Glutamatergic neuron (in vitro differentiated cells): ENCODE measurements at regions not wholly inside any gene's neighbourhood (a gene's known extent, or its start where the extent isn't known, plus 50 kb on each side); places are given as distances from the start of the nearest gene placed in this dataset.
A peak's percentile ranks its signal among the peaks of the same experiment; 100 is the strongest.

ENCODE experiments used
- DNase-seq: peaks from one replicate; pipeline ENCODE4 v3.0.0; 2022
- H3K27ac Mint-ChIP-seq: one replicate; pipeline ENCODE4 v1.8.0; 2020; ENCODE audit warnings: mild to moderate bottlenecking, mixed read lengths, inconsistent platforms; ENCODE audit not compliant: unreplicated experiment
- H3K27me3 Mint-ChIP-seq: one replicate; pipeline ENCODE4 v1.8.0; 2020; ENCODE audit warnings: mild to moderate bottlenecking, moderate library complexity, mixed read lengths, inconsistent platforms; ENCODE audit not compliant: unreplicated experiment
- H3K36me3 Mint-ChIP-seq: one replicate; pipeline ENCODE4 v1.8.0; 2020; ENCODE audit warnings: mild to moderate bottlenecking, mixed read lengths, inconsistent platforms; ENCODE audit not compliant: unreplicated experiment
- H3K4me1 Mint-ChIP-seq: one replicate; pipeline ENCODE4 v1.8.0; 2020; ENCODE audit warnings: mild to moderate bottlenecking, low read depth, mixed read lengths, inconsistent platforms; ENCODE audit not compliant: unreplicated experiment
- H3K4me3 Mint-ChIP-seq: one replicate; pipeline ENCODE4 v1.8.0; 2020; ENCODE audit warnings: mild to moderate bottlenecking, mixed read lengths, inconsistent platforms; ENCODE audit not compliant: unreplicated experiment
- H3K9me3 Mint-ChIP-seq: one replicate; pipeline ENCODE4 v1.8.0; 2020; ENCODE audit warnings: mild to moderate bottlenecking, moderate library complexity, mixed read lengths, inconsistent platforms; ENCODE audit not compliant: unreplicated experiment
- CTCF ChIP-seq: fragments of 200-600 bp; sonication (generic); IDR thresholded peaks from one replicate; pipeline ENCODE4 v1.5.0; 2021; ENCODE audit not compliant: partially characterized antibody, unreplicated experiment

GRCh38 chr12:59193476-59194050 is 273.3 kb upstream of the LRIG3 start:
- H3K36me3 Mint-ChIP-seq = no peaks in the 10 kb centered on the region
- DNase-seq = no peak
- H3K27me3 Mint-ChIP-seq = no peaks in the 10 kb centered on the region
- no peak overlapping the region for H3K4me3 Mint-ChIP-seq
- no peaks in the 10 kb centered on the region for H3K4me1 Mint-ChIP-seq
- H3K9me3 Mint-ChIP-seq = no peaks in the 10 kb centered on the region
- no peak for TF ChIP-seq CTCF
- H3K27ac Mint-ChIP-seq = no peak overlapping the region

- Mint-ChIP-seq H3K4me1 (no peaks in the 10 kb centered on the region), H3K9me3 (no peaks in the 10 kb centered on the region)
Observed at GRCh38 chr12:59191372-59191771, 271.1 kb upstream of the LRIG3 start.

GRCh38 chr12:59186451-59186850 is 266.1 kb upstream of the LRIG3 start:
- Mint-ChIP-seq H3K9me3 (no peaks in the 10 kb centered on the region), H3K36me3 (no peaks in the 10 kb centered on the region), H3K4me1 (peaks cover 2% of the 10 kb centered on the region), H3K4me3 (no peak overlapping the region), H3K27me3 (no peaks in the 10 kb centered on the region), H3K27ac (no peak overlapping the region)
- no peak for DNase-seq
- TF ChIP-seq CTCF = no peak

More at GRCh38 chr12:59191372-59191771, 271.1 kb upstream of the LRIG3 start:
- Mint-ChIP-seq H3K27me3 (no peaks in the 10 kb centered on the region), H3K36me3 (no peaks in the 10 kb centered on the region), H3K4me3 (no peak overlapping the region), H3K27ac (no peak overlapping the region)
- no peak for TF ChIP-seq CTCF
- no peak for DNase-seq

- Mint-ChIP-seq H3K4me3 (no peak overlapping the region), H3K27me3 (no peaks in the 10 kb centered on the region), H3K9me3 (no peaks in the 10 kb centered on the region)
Observed at GRCh38 chr12:59185295-59185694, 265.0 kb upstream of the LRIG3 start.

More at GRCh38 chr12:59185295-59185694, 265.0 kb upstream of the LRIG3 start:
- Mint-ChIP-seq H3K4me1 (peaks cover 2% of the 10 kb centered on the region), H3K36me3 (no peaks in the 10 kb centered on the region), H3K27ac (peak overlapping the region; percentile 19)
- no peak for DNase-seq
- no peak for TF ChIP-seq CTCF
